EH (cell line): ENCODE measurements at regions not wholly inside any gene's neighbourhood (a gene's known extent, or its start where the extent isn't known, plus 50 kb on each side); places are given as distances from the start of the nearest gene placed in this dataset.
"Not testable (repeated sequence)": the region's sequence is repeated elsewhere in the genome, so short reads cannot be mapped to it uniquely, and the experiment has no call there.

ENCODE experiments used
- DNase-seq: peaks from one replicate; pipeline ENCODE4 v3.0.0-alpha.2; 2015; ENCODE audit warnings: low read depth

- DNase-seq: no peak
These were observed 1137.7 kb upstream of the CNTN5 start for GRCh38 chr11:97883086-97883485.

- DNase-seq: no peak
These were observed 1132.1 kb upstream of the CNTN5 start for GRCh38 chr11:97888641-97889040.

- no peak for DNase-seq
These were observed 1130.3 kb upstream of the CNTN5 start for GRCh38 chr11:97890466-97890865.

GRCh38 chr11:97893612-97894011 is 1127.1 kb upstream of the CNTN5 start:
- no peak for DNase-seq

GRCh38 chr11:97894978-97895377 is 1125.8 kb upstream of the CNTN5 start:
- no peak for DNase-seq

GRCh38 chr11:97895572-97895971 is 1125.2 kb upstream of the CNTN5 start:
- no peak for DNase-seq

- DNase-seq: no peak
These were observed 1117.9 kb upstream of the CNTN5 start for GRCh38 chr11:97902828-97903227.

GRCh38 chr11:97905101-97905500 is 1115.6 kb upstream of the CNTN5 start:
- DNase-seq: no peak

GRCh38 chr11:97905671-97906070 is 1115.1 kb upstream of the CNTN5 start:
- DNase-seq: no peak

- no peak for DNase-seq
These were observed 1112.4 kb upstream of the CNTN5 start for GRCh38 chr11:97908354-97908753.

GRCh38 chr11:97909614-97910399 is 1110.9 kb upstream of the CNTN5 start:
- DNase-seq: peak; percentile 62

- no peak for DNase-seq
These were observed 1108.1 kb upstream of the CNTN5 start for GRCh38 chr11:97912629-97913028.

GRCh38 chr11:97922933-97923332 is 1097.8 kb upstream of the CNTN5 start:
- not testable (repeated sequence) for DNase-seq

- DNase-seq: no peak
These were observed 1086.1 kb upstream of the CNTN5 start for GRCh38 chr11:97934572-97935208.

GRCh38 chr11:97937501-97937900 is 1083.2 kb upstream of the CNTN5 start:
- DNase-seq: peak; percentile 71

GRCh38 chr11:97938789-97939188 is 1082.0 kb upstream of the CNTN5 start:
- no peak for DNase-seq

GRCh38 chr11:97943493-97943892 is 1077.3 kb upstream of the CNTN5 start:
- DNase-seq: no peak

GRCh38 chr11:97948793-97949192 is 1072.0 kb upstream of the CNTN5 start:
- DNase-seq: no peak

GRCh38 chr11:97955595-97955994 is 1065.2 kb upstream of the CNTN5 start:
- no peak for DNase-seq

- no peak for DNase-seq
These were observed 1063.8 kb upstream of the CNTN5 start for GRCh38 chr11:97956904-97957303.

- DNase-seq: no peak
These were observed 1059.3 kb upstream of the CNTN5 start for GRCh38 chr11:97961431-97961830.

GRCh38 chr11:97962758-97963157 is 1058.0 kb upstream of the CNTN5 start:
- no peak for DNase-seq

GRCh38 chr11:97963528-97964331 is 1057.0 kb upstream of the CNTN5 start:
- peak; percentile 49 for DNase-seq
